ENCODE measurements at regions not wholly inside any gene's neighbourhood (a gene's known extent, or its start where the extent isn't known, plus 50 kb on each side); places are given as distances from the start of the nearest gene placed in this dataset.

DNA sequence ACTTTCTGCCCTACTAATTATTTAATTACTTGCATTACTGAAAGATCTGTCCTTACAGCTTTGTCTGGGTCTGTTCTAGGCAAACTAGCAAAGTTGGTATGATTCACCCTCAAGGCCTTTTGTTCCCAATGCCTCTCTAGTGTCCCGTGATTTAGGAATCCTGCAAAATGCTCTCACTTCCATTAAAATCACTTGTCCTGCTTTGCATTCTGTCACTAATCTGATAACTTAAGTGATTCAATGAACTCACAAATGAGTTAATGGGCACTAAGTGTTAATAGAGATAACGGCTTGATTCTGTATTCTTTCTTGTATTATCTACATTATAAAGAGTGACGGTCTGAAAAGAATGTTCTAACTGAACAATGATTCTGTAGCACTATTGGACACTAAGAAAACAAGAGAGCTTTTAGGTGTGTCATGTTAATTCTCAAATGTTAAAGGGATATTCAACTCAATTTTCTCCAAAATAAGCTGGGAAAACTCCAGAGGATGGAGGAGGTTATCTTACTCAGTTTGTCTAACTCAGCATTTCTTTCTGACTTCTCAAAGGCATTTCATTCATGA lies 697.3 kb downstream of the CETN3 start:
- Histone ChIP-seq H4K20me1 (replicated peaks; ENCODE audit: control insufficient read depth, extremely low read depth, insufficient read depth, low read length) (no peaks in the 10 kb centered on the region), H3K9ac (replicated peaks; ENCODE audit: extremely low read depth, insufficient read depth, low read length) (no peak overlapping the region), H3K79me2 (ENCODE audit: control insufficient read depth, insufficient read depth, low read length) (no peaks in the 10 kb centered on the region), H3K27ac (ENCODE audit: insufficient read depth, low read depth, low read length) (no peak overlapping the region), H3K9me3 (replicated peaks; ENCODE audit: control insufficient read depth, insufficient read depth, low read length) (no peaks in the 10 kb centered on the region), H3K4me1 (ENCODE audit: control insufficient read depth, extremely low read depth, insufficient read depth, low read length) (no peaks in the 10 kb centered on the region), H3K4me2 (ENCODE audit: insufficient read depth, low read length) (no peak overlapping the region), H3K4me3 (replicated peaks in 1 of 3; ENCODE audit: insufficient read depth in 1 of 3, low read depth in 1 of 3, low read length in 3 of 3) (no peak overlapping the region), H3K27me3 (ENCODE audit: control insufficient read depth in 2 of 2, insufficient read depth in 2 of 2, low read length in 2 of 2) (no peaks in the 10 kb centered on the region), H3K9me1 (replicated peaks; ENCODE audit: control insufficient read depth, extremely low read depth, insufficient read depth, low read length) (no peaks in the 10 kb centered on the region), H3K36me3 (ENCODE audit: control insufficient read depth in 2 of 2, extremely low read depth in 1 of 2, insufficient read depth in 2 of 2, low read length in 2 of 2) (no peaks in the 10 kb centered on the region), H2AFZ (ENCODE audit: low read depth, low read length) (no peak overlapping the region)
- ChIA-PET CTCF (interaction anchor here (1.3 to 2.8 kb wide), 2 partner anchors 9 to 11 kb away, joined by 4 to 10 read pairs; no protein-coding TSS in a partner anchor), POLR2A (no interaction called here)
- no peak for DNase-seq (ENCODE audit: low read depth, low spot score)
- dilution Hi-C loops (cut with MboI; ENCODE audit: extremely low pct_ligation_motif_present, low sequenced_read_pairs) = no loop called here
- BruUV-seq (replicated peaks) = no TSS peak
- no peak for FAIRE-seq
- TF ChIP-seq EZH2 (IDR thresholded peaks at IDR 0.05; ENCODE audit: borderline replicate concordance, low read depth, low read length, severe bottlenecking) (no peak), JUN (IDR thresholded peaks at IDR 0.05; ENCODE audit: borderline replicate concordance, insufficient read depth, insufficient read length, low read depth) (no peak), POLR2A (IDR thresholded peaks at IDR 0.05; ENCODE audit: low read depth, low read length) (no peak), FOS (IDR thresholded peaks at IDR 0.05; ENCODE audit: borderline replicate concordance, insufficient read depth, low read length) (no peak), GATA2 (IDR thresholded peaks at IDR 0.05; ENCODE audit: insufficient read depth, insufficient read length, low read depth, low read length) (no peak), POLR2AphosphoS5 (IDR thresholded peaks at IDR 0.05; ENCODE audit: insufficient read depth, low read depth, low read length) (no peak), MYC (IDR thresholded peaks at IDR 0.05; ENCODE audit: low read depth, low read length) (no peak)
- TF ChIP-seq, protein P1, sequence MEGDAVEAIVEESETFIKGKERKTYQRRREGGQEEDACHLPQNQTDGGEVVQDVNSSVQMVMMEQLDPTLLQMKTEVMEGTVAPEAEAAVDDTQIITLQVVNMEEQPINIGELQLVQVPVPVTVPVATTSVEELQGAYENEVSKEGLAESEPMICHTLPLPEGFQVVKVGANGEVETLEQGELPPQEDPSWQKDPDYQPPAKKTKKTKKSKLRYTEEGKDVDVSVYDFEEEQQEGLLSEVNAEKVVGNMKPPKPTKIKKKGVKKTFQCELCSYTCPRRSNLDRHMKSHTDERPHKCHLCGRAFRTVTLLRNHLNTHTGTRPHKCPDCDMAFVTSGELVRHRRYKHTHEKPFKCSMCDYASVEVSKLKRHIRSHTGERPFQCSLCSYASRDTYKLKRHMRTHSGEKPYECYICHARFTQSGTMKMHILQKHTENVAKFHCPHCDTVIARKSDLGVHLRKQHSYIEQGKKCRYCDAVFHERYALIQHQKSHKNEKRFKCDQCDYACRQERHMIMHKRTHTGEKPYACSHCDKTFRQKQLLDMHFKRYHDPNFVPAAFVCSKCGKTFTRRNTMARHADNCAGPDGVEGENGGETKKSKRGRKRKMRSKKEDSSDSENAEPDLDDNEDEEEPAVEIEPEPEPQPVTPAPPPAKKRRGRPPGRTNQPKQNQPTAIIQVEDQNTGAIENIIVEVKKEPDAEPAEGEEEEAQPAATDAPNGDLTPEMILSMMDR (IDR thresholded peaks at IDR 0.05; ENCODE audit: extremely low read depth in 1 of 2, insufficient read depth in 1 of 2, low read depth in 1 of 2, low read length in 2 of 2) = no peak
- TF ChIP-seq, protein P2, sequence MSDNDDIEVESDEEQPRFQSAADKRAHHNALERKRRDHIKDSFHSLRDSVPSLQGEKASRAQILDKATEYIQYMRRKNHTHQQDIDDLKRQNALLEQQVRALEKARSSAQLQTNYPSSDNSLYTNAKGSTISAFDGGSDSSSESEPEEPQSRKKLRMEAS (IDR thresholded peaks at IDR 0.05; ENCODE audit: insufficient read depth, insufficient read length) = no peak
- intact Hi-C loops (cut with micrococcal nuclease) = no loop called here

Measured in endothelial cell of umbilical vein (primary cell).